HG02870 (cell line): ENCODE measurements at regions not wholly inside any gene's neighbourhood (a gene's known extent, or its start where the extent isn't known, plus 50 kb on each side); places are given as distances from the start of the nearest gene placed in this dataset.

Source experiments
- ATAC-seq: cut with Tn5 transposase; IDR thresholded peaks from one replicate; pipeline ENCODE4 v1.9.1; 2021; ENCODE audit warnings: mild to moderate bottlenecking, moderate library complexity; ENCODE audit not compliant: unreplicated experiment

DNA sequence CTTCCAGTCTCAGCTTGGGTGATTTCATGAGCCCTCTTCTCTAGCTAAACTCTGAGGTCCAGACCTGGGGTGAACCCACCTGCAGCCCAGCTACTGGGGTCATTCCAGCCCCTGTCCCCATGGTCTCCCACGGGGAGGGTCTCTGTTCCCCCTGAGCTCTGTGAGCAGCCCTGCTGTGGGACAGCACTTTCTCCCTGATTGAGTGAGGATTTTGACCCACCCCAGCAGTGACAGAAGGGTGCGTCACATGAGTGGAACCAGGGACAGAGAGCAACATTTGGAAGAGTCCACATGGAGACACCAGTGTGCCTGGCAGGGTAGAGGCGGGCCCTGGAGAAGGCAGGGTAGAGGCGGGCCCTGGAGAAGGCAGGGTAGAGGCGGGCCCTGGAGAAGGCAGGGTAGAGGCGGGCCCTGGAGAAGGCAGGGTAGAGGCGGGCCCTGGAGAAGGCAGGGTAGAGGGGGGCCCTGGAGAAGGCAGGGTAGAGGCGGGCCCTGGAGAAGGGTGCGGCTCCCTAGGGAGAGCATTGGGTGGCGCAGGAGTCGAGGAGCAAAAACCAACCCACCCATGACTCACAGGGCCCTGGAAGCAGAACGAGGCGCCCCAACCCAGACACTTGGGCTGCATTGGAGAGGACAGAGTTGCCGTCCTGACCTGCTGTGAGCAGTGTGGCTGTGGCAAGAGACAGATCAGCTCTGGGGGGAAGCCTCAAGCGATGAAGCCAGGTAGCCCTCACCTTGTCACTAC lies 227.7 kb upstream of the B3GAT1 start:
- ATAC-seq, result no peak

DNA sequence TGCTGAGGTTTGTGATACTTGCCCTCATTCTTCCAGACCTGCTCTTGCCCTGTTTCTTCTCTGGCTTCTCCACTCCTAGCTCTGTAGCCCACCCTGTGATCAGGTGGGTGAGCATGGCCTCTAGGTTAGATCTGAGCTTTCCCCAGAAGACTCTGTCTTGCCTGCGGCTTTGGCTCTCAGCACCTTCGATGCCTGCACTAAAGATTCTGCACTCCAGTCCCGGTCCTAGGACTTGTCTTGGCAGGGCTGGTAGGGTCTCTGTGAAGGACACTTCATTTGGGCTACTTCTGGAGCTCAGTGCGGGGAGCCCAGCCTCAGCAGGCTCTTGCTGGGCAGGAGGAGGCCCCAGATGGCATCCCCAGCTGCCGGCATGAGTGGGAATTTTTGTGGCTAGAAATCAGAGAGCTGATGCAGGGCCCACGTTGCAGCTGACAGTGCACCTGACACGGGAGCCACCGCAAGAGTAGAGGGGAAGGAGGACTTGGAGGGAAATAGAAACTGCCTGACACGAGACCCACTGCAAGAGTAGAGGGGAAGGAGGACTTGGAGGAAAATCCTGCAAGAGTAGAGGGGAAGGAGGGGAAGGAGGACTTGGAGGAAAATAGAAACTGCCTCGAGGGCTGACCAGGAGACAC lies 226.9 kb upstream of the B3GAT1 start:
- ATAC-seq, result no peak

DNA sequence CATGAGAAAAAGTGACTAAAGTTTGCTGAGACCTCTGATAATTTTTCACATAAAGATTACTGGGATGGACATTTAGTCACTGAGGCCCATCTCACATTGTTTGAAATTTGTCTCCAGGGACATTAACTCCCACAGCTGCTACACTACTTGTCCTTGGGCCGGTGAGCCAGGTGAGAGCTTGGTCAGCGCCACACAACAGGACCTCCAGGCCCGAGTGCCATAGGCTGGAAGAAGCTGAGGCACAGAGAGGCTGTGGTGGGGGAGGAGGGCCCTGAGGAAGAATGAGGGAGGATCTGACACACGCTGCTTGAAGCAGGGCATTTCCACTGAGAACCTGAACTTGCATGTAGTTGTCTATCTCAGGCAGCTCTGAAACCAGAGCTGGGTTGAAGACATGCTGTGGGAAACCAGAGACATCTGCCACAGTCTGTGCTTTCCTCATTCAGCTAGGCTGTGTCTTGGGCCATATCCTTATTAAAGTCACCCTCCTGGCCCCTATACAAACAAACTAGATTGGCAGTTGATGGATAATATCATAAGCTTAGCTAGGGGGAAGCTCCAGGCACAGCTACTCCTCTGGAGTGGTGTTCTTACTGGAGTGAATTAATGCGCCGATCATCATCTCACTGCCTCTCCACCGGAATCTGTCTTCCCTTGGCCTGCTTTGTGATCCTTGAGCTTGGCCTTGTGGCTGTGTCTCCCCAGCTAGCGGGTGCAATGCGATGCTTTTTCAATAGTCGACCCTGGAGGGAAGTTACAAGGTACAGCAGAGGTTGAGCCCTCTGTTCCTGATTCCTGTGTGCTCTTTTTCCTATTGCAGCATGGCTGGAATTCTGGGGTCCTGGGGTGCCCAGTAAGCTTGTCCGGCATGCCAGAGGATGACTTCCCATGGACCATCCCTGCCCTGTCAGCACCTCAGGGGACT lies 225.3 kb upstream of the B3GAT1 start:
- ATAC-seq, result no peak

DNA sequence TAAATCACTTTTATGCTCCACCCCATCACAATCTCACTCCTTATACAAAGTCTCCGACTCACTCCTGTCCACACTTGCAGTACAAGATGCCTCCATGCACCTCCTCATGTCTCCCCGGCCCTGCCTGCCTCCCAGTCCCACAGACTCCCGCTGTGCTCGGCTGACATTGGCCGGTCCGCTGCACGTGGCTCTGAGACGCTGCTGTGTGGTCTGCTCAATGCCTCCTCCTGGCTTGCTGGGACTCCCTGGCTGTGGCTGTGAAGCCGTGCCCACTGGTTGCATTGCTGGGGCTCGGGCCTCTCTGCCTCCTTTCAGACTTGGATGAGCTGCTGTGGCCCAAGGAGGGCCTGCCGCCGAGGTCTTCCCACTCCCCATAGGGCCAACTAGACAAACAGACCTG lies 224.0 kb upstream of the B3GAT1 start:
- ATAC-seq, result no peak

DNA sequence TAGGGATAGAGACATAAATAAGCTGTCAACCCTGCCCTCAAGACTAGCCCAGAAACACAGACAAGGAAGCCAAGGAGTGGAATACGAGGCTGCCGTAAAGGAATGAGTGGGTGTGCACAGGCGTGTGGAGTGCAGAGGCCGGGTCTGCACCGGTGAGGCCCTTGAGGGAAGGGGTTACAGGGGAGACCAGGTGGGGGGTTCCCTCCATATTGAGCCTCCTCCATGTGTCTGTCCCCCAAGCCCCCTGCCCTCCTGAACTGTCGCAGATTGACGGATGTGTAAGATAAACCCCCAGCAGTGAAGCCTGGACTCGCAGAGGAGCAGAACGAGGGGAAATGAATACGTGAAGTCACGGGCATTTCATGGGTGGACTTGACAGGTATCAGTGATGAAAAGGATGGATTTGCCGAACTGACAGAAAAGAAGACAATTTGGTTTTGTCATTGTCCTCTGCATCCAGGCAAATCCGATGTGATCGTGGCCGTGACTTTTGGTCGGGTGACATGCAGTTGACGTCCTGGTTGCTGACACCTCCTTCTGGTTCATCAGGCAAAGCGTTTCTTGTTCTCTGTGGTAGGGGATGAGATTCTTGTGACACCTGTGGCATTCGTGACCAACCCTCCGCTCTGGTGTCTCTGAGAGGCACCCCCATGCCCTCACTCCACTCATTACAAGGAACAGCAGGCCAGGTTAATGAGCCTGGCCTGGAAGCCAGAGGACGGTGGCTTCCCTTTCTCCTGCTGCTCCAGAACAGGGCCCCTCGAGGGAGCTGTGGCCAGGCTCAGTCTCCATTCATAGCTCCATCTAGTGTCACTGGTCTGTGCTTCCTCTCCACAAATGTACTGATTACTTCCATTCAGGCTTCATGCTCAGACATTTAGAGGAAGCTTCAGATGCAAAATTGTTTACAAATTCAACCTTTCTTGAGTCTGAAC lies 223.1 kb upstream of the B3GAT1 start:
- no peak for ATAC-seq

DNA sequence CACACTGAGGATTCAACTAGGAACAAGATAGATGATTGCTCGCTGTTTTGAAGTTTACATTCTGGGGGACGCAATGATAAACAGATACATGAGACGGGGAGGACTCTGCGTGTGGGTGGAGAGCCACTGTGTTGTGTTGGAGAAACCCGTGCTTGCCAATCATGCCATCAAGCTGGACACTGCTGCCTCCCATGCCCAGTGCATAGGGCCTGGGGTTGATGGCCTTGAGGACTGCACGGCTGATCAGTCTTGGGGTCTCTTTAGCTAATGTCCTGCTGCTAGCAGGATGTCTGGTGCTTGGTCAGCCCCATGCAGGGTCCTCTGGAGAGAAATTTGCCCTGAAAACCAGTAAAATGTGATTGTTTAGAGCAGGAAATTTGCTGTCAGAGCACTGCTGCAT lies 221.2 kb upstream of the B3GAT1 start:
- no peak for ATAC-seq

DNA sequence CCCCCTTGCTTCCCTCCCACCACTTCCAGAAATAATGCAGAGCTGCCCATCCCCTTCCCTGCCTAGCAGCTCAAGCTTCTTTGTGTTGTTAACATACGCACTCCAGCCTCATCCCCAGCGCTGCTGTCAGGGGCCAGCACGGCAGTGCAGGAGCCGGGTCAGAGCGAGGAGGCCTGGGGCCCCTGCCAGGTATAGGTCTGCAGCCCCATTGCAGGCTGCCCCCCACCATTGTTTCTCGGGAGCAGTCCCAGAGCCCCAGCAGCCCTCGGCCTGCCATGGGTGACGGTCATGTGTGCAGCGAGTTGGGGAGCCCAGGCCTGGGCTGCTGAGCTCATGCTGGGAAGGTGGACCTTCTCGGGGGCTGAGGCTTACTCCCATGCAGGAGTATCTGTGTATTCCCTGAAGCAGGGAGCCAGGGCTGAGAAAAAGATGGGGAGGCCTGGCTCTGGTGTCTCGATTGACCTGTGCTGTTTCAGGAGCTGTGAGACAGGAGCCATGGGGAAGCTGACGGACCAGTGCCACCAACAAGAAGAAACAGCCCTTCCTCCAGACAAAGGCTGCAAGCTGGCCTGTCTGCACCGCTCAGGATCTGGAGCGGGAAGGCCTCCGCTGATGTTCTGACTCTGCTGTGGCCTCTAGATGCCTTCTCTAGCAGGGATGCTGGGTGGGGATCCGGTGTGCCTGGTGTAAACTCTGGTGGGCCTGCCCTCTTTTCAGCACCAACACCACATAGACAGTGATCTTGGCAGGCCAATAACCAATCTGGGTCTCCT lies 220.5 kb upstream of the B3GAT1 start:
- no peak for ATAC-seq

DNA sequence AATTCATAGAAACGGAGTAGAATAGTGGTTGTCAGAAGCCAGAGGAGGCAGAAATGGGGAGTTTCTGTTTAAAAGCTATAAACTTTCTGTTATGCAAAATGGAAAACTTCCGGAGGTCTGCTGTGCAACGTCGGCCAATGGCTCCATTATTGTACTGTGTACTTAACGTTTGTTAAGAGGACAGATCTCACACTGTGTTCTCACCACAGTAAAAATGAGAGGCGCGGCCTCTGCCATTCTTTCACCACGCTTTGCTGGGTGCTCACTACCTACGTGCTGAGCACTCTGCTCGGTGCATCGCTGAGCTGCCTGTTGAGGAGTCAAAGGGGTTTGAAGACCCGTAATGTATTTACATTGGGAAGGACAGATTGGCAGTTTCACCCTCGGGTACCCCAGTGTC lies 218.8 kb upstream of the B3GAT1 start:
- no peak for ATAC-seq

DNA sequence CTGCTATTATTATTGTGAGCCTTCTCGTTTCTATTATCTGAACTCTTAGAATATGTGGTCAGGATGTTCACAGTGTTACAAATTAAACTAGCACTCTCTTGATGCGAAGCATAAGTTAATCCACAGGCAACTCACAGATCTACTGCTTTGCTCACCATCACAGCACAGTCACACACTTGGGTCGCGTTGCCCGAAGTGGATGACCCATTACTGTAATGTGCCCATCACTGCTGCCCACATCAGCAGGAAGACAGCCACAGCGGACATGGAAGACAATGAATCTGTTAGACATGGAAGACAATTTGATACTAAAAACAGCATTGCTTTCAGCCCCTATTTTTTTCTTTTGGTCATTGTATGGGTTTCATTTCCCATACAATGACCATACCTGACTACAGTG lies 216.4 kb upstream of the B3GAT1 start:
- ATAC-seq, result no peak

DNA sequence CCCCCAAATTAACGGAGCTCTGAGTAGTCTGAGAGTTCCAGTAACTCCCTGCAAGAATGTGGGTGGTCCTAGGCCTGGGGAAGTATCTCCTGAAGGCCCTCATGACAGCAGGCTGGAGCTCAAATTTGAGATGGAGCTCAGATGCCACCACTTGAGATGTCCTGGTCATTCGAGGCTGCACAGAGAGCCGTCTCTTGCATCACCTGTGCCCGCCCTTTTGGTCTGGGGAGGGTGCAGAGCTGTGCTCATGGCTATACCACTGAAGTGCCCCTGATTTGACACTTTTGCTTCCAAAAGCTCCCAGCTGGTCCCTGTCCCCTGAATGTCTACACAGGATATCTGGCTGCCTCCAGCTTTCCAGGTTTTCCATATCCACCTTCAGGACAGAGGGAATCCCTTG lies 214.0 kb upstream of the B3GAT1 start:
- no peak for ATAC-seq

DNA sequence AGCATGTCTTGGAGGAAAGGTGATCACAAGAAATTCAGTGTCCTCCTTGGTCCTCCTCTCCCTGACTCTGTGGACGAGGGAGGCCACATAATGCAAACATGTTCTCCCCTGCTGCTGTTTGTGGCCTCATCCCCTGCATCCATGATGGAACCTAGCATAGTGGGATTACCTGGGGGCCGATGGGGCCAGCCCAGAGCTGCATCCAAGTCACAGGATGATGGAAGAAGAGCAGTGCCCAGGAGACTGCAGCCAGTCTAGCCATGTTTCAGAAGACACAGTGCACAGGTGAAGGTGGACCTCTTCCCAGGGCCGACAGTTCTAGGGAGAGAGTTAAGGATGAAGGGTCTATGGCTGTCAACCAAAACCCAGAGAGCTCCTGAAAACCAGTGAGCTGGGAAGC lies 213.6 kb upstream of the B3GAT1 start:
- ATAC-seq, result no peak

DNA sequence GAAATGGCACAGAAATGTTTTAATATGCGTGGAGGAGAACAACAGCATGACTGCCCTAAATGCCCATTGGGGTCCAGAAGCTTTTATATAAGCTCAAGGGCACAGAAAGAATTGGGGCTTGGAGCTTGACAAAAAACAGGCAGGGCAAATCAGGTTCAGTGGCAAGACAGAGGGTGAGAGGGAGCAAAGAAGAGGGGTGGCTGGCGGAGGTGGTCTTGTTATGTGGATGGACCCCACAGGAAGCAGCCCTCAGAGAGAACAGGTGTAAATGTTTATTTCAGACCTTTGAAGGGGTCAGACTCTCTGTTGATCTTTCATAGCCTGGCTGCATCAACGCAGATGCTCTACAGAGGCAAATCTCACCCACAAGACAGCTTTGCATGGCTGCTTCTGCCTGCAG lies 213.1 kb upstream of the B3GAT1 start:
- no peak for ATAC-seq

DNA sequence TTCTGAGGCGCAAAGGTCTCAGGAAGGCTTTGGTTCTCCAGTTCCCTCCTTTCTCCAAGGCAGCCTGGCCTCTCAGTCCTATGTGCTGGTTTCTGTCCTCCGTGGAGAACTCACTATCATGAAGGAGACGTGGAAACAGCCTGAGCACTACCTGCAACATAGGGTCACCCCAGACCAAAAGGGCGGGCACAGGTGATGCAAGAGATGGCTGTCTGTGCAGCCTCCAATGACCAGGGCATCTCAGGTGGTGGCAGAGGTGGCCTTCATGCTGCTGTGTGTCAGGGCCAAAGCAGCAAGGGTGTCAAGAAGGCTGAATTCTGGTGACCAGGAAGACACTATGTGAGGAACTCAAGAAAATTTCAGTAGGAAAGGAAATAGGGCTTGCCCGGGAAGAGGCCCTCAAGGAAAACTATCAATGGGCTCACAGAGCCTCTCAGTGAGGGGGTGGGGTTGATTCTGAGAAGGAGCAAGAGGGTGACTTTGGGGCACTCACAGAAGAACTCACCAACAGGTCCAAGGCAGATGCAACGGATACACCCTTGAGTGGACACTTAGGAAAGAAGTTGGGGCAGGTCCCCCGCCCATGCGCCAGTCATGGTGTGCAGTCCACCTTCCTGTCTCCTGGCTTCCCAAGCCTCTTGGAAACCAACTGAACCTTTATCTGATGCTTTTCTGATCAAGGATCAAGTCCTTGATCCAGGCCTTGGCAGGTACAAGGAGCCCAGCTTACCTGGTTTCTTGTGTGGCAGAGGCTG lies 212.3 kb upstream of the B3GAT1 start:
- no peak for ATAC-seq

DNA sequence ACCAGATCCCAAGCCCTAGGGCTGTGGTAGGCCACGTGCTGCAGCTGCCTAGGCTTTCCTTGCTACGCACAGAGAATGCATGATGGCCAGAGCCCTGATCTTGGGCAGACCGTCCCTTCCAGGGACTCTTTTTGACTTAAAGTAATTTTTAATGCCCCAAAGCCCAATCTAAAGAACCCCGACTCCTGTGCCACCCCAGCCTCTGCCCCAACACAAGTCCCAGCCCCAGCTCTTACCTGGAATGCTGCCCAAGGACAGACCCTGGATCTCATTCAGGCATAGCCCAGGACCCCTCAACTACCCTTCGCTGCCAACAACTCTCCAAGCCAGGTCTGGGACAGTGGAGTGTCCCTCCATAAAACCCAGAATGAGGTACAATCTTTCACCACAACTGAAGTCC lies 211.7 kb upstream of the B3GAT1 start:
- ATAC-seq, result no peak

DNA sequence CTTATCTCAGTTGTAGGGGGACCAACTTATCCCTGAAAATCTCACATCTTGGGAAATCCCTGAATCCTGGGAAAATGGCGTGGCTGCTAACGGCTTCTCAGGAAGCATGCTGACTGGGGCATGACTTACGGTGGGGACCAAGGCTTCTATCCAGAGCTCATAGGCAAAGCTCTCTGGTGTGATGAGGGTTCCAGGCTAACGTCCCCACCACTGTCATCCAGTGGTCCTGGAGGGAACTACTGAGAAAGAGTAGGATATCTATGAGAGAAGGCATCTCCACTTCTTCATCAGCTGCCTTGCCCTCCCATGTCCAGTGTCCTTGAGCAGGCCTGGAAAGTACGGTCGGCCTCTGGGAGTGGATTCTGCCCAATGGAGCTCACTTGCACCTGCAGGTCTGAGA lies 210.4 kb upstream of the B3GAT1 start:
- ATAC-seq, result no peak

DNA sequence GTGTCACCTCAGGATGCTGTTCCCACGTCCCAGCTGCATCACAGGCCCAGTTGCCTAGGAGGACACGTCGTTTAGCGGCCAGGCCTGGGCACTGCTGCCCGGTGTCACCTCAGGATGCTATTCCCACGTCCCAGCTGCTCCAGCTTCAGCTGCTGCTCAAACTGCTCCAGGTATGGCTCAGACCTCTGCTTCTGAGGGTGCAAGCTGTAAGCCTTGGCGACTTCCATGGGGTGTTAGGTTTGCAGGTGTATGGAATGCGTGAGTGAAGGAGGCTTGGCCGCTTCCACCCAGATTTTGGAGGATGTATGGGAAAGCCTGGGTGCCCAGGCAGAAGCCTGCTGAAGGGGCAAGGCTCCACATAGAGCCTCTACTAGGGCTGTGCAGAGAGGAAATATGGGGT lies 205.3 kb upstream of the B3GAT1 start:
- no peak for ATAC-seq

DNA sequence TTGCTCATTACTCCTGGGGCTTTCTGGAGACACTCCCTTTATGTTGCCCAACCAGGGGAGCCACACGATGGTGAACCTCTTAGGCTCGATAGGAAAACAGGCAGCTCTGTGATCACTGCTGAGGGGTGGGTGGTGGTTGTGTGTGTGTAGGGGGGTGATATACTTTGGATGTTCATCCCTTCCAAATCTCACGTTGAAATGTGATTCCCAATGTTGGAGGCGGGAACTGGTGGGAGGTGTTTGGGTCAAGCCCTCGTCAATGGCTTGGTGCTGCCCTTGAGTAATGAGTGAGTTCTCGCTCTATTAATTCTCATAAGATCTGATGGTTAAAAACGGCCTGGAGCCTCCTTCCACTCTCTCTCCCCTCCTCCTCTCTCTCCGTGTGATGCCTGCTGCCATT lies 204.0 kb upstream of the B3GAT1 start:
- no peak for ATAC-seq

DNA sequence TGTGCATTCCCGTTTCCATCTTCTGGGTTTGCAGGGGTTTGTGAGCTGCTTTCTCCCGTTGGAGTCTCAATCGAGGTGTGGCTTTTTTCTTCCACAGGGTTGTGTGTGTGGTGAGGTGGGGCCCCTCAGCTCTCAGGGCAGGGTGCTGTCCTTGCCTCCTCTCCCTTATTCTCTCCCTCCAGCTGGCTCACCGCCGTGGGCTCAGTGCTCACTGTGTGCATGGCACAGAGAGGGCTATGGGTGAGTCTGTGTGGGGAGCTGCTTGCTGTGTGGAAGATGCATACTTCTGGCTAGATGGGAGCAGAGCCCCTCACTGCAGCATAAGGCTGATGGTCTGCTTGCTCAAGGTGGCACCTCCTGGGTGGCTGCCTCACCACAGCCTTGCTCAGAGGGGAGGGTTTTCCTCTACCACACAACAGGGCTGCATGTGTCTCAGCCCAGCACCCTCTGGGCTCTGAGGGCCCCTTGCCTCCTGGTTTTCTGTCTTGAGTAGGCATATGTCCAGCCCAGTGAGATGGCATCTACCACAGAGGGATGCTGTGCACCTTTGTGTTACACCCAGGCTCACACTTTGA lies 203.1 kb upstream of the B3GAT1 start:
- ATAC-seq, result no peak

DNA sequence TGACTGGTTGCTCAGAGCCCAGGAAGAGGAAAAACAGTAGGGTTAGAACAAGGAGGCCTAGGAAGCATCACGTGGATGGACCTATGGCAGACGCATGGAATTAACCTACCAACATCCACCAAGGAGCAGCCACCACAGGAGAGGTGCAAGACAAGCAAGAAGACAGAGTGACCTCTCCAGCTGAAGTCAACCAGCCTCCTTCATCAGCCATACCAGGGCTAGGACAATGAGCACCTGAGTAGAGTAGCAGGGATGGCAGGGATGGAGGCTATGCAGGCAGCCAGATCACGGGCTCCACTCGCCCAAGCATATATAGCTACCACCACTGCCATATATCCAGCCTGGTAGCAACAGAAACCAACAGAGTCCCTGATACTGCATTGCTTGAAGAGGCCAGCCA lies 202.1 kb upstream of the B3GAT1 start:
- ATAC-seq, result no peak
